Testis (tissue), 2 donors: ENCODE measurements at regions not wholly inside any gene's neighbourhood (a gene's known extent, or its start where the extent isn't known, plus 50 kb on each side); places are given as distances from the start of the nearest gene placed in this dataset.
"Not testable (repeated sequence)": the region's sequence is repeated elsewhere in the genome, so short reads cannot be mapped to it uniquely, and the experiment has no call there.

Experiments used
- POLR2A ChIP-seq: fragments of 450-650 bp; IDR thresholded peaks from one replicate; pipeline ENCODE4 v1.6.1; 2017; ENCODE audit warnings: antibody characterized with exemption, mild to moderate bottlenecking, moderate library complexity
- TF ChIP-seq, protein P1 (sequence below), 3 experiments: fragments of 450-650 bp in 2 of 3; fragments of 200-600 bp in 1 of 3; sonication (generic) in 1 of 3; IDR thresholded peaks; one replicate each; pipeline ENCODE4 v1.5.1; 2016 to 2019; ENCODE audit warnings: antibody characterized with exemption in 3 of 3, mild to moderate bottlenecking in 2 of 3, moderate library complexity in 1 of 3

DNA sequence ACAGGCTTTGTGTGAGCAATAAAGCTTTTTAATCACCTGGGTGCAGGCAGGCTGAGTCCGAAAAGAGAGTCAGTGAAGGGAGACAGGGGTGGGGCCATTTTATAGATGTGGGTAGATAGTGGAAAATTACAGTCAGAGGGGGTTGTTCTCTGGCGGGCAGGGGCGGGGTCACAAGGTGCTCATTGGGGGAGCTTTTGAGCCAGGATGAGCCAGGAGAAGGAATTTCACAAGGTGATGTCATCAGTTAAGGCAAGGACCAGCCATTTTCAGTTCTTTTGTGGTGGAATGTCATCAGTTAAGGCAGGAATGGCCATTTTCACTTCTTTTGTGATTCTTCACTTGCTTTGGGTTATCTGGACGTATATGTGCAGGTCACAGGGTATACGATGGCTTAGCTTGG, 571.3 kb upstream of the PCDH7 start:
- TF ChIP-seq, protein P1, sequence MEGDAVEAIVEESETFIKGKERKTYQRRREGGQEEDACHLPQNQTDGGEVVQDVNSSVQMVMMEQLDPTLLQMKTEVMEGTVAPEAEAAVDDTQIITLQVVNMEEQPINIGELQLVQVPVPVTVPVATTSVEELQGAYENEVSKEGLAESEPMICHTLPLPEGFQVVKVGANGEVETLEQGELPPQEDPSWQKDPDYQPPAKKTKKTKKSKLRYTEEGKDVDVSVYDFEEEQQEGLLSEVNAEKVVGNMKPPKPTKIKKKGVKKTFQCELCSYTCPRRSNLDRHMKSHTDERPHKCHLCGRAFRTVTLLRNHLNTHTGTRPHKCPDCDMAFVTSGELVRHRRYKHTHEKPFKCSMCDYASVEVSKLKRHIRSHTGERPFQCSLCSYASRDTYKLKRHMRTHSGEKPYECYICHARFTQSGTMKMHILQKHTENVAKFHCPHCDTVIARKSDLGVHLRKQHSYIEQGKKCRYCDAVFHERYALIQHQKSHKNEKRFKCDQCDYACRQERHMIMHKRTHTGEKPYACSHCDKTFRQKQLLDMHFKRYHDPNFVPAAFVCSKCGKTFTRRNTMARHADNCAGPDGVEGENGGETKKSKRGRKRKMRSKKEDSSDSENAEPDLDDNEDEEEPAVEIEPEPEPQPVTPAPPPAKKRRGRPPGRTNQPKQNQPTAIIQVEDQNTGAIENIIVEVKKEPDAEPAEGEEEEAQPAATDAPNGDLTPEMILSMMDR (IDR thresholded peaks at IDR 0.05) = not testable (repeated sequence)
- TF ChIP-seq POLR2A = not testable (repeated sequence)
